HPDE6-E6E7 (cell line): ENCODE measurements at regions not wholly inside any gene's neighbourhood (a gene's known extent, or its start where the extent isn't known, plus 50 kb on each side); places are given as distances from the start of the nearest gene placed in this dataset.
A peak's percentile ranks its signal among the peaks of the same experiment; 100 is the strongest.
"Not testable (repeated sequence)": the region's sequence is repeated elsewhere in the genome, so short reads cannot be mapped to it uniquely, and the experiment has no call there.

Experiments used
- DNase-seq: peaks from one replicate; pipeline ENCODE4 v3.0.0; 2011; ENCODE audit warnings: missing footprints; ENCODE audit errors: extremely low spot score

- no peak for DNase-seq
Measured at GRCh38 chr1:112818990-112819689, 104.0 kb upstream of the PPM1J start.

GRCh38 chr1:112817555-112818373, 102.6 kb upstream of the PPM1J start:
- DNase-seq = no peak

- DNase-seq = no peak
Measured at GRCh38 chr1:112815376-112815775, 100.2 kb upstream of the PPM1J start.

GRCh38 chr1:112814645-112815044, 99.5 kb upstream of the PPM1J start:
- DNase-seq = not testable (repeated sequence)

- peak; percentile 89 for DNase-seq
Measured at GRCh38 chr1:112808861-112809684, 93.9 kb upstream of the PPM1J start.

- DNase-seq = no peak
Measured at GRCh38 chr1:112807999-112808398, 92.9 kb upstream of the PPM1J start.

GRCh38 chr1:112807117-112807516, 92.0 kb upstream of the PPM1J start:
- no peak for DNase-seq

GRCh38 chr1:112806090-112806642, 91.0 kb upstream of the PPM1J start:
- no peak for DNase-seq

GRCh38 chr1:112805155-112805853, 90.2 kb upstream of the PPM1J start:
- no peak for DNase-seq

- peak; percentile 86 for DNase-seq
Measured at GRCh38 chr1:112803906-112804762, 89.0 kb upstream of the PPM1J start.

- DNase-seq = no peak
Measured at GRCh38 chr1:112800289-112800688, 85.2 kb upstream of the PPM1J start.

GRCh38 chr1:112798292-112798691, 83.2 kb upstream of the PPM1J start:
- DNase-seq = no peak

GRCh38 chr1:112797224-112797623, 82.1 kb upstream of the PPM1J start:
- no peak for DNase-seq

GRCh38 chr1:112794654-112795239, 79.6 kb upstream of the PPM1J start:
- no peak for DNase-seq

GRCh38 chr1:112793631-112794565, 78.8 kb upstream of the PPM1J start:
- DNase-seq = no peak

- no peak for DNase-seq
Measured at GRCh38 chr1:112791723-112792104, 76.6 kb upstream of the PPM1J start.

GRCh38 chr1:112790920-112791722, 76.0 kb upstream of the PPM1J start:
- no peak for DNase-seq

GRCh38 chr1:112788561-112788960, 73.4 kb upstream of the PPM1J start:
- DNase-seq = no peak
